GM19328 (cell line): ENCODE measurements at regions not wholly inside any gene's neighbourhood (a gene's known extent, or its start where the extent isn't known, plus 50 kb on each side); places are given as distances from the start of the nearest gene placed in this dataset.

Experiments
- ATAC-seq: cut with Tn5 transposase; IDR thresholded peaks from one replicate; pipeline ENCODE4 v1.9.1; 2021; ENCODE audit warnings: mild to moderate bottlenecking, moderate library complexity; ENCODE audit not compliant: unreplicated experiment

DNA sequence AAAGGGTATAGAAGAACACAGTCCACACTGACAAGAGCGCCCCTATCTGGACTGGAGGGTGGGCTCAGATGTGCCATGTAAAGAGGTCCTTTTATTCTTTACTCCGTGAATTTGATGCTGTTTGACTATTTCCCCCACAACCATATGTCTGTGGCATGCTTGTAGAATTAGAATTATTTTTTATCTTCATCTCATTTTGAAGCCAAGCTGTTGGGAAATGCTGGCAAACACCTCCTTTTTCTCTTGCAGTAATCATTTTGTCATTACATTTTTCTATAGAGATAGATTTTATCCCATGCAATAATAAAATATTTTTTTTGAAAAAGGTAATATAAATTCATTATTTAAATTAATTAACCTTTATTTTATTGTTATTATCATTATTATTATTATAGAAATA lies 926.6 kb upstream of the AUTS2 start:
- no peak for ATAC-seq

DNA sequence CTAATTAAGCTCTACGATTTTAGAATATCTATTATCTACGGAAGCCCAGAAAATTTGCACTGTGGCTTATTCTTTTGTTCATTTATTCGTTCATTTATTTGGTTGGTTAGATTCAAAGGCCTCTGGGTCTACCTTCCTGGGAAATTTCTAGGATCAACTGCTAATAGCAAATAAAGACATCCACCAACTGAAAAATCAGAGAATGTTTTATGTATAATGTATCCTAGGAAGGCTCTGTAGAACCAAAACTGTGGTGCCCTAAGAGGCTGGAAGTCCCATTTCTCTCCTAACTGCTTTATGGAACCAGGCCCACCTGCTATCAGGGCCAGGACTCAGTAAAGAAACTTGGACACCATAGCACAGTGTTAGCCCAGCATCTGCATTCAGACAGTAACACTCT lies 923.4 kb upstream of the AUTS2 start:
- ATAC-seq = no peak

DNA sequence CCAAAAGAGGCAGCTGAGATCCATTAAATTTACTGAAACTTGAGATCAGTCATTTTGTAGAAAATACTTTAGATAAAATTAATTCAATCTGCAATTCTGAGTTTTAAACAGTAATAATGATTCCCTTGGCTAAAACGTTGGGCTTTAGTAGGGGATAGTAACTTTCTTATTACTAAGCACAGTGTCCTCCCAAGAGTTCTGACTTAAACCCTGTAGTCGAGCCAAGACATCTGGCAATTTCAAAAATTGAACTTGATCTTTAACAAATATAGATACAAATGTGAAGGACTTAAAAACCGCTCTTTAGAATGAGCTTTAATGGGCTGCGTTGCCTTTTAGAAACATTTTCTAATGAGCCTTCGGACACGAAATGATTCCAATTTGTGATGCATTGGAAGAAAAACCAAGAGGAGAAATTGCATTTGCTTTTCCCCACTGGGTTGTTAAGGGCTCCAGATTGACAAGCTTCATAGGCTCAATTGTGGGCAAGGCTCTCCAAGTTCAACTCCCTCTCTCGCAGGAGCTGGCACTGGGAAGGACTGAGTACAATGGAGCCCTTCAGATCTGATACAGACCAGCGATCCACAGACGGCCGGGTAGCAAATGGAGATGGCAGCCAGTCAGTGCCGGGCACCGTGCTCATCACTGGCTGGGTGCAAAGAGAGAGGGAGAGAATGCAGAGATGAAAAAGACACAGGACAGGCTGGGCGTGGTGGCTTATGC lies 921.3 kb upstream of the AUTS2 start:
- no peak for ATAC-seq

GRCh38 chr7:68678196-68678595 lies 920.1 kb upstream of the AUTS2 start:
- ATAC-seq = no peak

DNA sequence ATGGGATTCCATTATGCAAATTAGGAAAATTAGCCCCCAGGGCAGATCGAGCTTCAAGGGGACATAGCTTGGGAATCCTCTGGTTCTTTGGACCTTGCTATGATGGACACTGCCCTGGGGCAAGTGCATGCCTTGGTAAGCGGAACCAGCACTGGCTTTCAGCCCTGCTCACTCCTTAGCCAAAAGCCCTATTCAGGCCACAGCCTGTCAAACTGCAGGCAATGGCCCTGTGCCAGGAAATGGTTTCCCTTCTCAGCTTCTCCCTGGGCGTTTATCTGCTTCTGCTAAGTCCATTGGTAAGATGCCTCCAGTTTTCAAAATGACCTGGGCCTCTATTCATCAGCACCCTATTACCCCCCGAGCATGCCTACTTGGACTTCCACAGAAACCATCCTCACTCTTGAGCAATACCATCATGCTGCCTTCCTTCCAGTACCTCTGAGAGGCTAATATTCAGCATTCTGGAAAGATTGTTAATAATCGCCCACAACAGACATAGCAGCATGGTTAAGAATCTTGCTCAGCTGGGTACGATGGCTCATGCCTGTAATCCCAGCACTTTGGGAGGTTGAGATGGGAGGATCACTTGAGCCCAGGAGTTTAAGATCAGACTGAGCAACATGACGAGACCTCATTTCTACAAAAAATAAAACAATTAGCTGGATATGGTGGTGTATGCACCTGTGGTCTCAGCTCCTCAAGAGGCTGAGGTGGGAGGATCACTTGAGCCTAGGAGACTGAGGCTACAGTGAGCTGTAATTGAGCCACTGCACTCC lies 918.6 kb upstream of the AUTS2 start:
- ATAC-seq = no peak

- ATAC-seq = no peak
Measured at GRCh38 chr7:68680235-68680872, 917.9 kb upstream of the AUTS2 start.

GRCh38 chr7:68682910-68683309 lies 915.4 kb upstream of the AUTS2 start:
- no peak for ATAC-seq

DNA sequence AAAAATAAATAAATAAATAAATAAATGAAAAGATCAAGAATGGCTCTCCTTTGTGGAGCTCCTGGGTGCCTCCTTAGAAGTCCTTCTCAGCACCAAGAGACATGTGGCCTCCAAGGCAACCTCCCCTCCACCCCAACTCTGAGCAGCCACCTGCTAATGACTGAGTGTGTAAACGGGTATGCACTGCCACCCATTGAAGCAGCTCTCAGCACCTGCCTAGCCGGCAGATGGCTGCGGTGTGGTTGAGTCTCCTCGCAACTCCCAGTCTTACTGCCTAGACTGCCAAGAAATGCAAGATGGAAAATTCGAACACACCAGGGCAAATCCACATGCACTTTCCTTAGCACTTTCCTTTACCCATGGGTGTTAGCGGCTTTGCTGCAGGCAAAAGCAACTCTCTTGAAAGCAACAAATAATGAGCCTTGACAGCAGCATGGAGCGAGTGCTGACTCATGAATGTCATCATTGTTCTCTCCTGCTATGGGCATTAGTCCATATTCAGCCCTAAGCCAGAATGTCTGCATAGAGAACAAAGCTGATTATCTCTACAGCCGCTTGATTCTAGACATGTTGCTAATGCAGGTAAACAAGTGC lies 913.9 kb upstream of the AUTS2 start:
- ATAC-seq = no peak

GRCh38 chr7:68684996-68685395 lies 913.3 kb upstream of the AUTS2 start:
- ATAC-seq = no peak

- ATAC-seq = no peak
Measured at GRCh38 chr7:68688416-68689086, 909.7 kb upstream of the AUTS2 start.

DNA sequence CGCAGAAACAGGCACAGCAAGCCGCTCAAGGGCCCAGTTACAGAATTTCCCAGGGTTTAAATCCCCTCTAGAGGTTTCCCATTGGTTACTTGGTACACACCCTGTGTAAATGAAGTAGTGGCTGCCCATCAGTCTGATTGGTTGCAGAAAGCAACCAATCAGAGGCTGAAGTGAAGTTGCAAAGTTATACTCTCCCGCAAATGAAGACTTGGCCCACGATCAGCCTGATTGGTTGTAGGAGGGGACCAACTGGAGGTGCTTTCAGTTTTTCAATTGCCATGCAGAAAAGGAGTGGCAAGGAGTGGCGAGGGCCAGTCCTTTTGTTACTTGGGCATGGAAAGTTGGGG lies 909.2 kb upstream of the AUTS2 start:
- no peak for ATAC-seq

GRCh38 chr7:68691261-68692216 lies 906.7 kb upstream of the AUTS2 start:
- ATAC-seq = no peak

GRCh38 chr7:68692511-68692910 lies 905.8 kb upstream of the AUTS2 start:
- no peak for ATAC-seq

DNA sequence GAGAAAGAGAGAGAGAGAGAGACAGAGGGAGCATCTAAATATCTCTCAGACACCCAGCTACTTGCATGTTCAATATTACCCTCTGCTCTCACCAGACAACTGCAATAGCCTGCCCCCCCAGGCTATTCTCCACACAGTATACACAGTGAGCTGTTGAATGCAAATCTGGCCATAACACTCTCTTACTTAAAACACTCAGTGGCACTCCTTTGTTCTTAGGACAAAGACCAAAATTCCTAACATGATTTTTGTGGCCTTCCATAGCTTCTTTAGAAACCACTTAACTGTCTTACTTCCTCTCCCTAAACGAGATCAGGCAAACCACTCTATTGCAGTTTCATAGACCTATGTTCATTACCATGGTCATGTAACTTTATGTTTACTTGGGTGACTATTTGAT lies 903.6 kb upstream of the AUTS2 start:
- ATAC-seq = no peak

DNA sequence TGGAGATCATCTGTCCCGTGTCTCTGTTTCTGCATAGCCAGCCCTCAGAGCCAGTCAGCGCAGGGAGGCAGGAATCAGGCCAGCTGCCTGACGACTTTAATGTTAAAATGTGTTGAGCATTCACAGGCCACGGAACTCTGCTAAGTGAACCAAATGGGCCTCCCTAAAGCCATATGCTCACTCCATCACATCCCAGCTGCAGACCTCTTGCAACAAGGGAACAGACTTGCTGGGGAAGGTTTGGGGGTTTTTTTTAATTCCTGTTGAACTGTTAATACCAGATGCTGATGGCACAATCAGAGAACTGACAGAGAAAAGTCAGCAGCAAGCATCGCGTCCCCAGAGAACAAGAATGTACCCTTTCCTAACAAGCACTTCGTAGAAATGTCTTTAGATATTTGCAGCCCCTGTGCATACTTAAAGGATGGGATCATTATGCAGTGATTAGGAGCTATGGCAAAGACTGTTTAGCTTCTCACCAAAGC lies 900.4 kb upstream of the AUTS2 start:
- no peak for ATAC-seq

GRCh38 chr7:68699090-68699711 lies 899.1 kb upstream of the AUTS2 start:
- ATAC-seq = no peak

GRCh38 chr7:68700414-68700813 lies 897.9 kb upstream of the AUTS2 start:
- no peak for ATAC-seq

- no peak for ATAC-seq
Measured at GRCh38 chr7:68706291-68706690, 892.0 kb upstream of the AUTS2 start.

DNA sequence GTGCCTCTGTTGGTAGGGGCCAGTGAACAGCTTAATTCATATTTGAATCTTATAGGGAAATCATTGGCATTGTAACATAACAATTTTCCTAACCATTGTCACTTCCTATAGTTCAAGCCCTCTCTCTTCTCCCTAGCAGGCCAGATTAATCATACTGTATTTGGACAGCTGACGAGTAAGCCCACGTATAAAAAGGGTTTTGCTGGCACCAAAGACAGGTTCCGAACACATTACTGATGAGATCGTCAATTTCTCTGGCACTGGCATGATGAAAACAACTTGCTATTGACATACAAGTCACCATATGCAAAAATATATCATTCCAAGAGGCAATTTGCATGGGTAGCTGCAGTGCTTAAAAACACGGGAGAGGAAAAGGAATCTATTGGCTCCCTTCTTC lies 891.1 kb upstream of the AUTS2 start:
- no peak for ATAC-seq
